WTC11 (cell line): ENCODE measurements at regions not wholly inside any gene's neighbourhood (a gene's known extent, or its start where the extent isn't known, plus 50 kb on each side); places are given as distances from the start of the nearest gene placed in this dataset.

Experiments
- ATAC-seq: fragments of 200-7000 bp; cut with Tn5 transposase; 2 replicates; pipeline ENCODE4 v1.10.0; 2021; ENCODE audit warnings: mild to moderate bottlenecking, moderate library complexity
- CTCF ChIA-PET: fragments of 300-600 bp; sonication (Branson Sonifier 250); formaldehyde crosslinking; loops from one replicate; lab custom pipeline; 2021; ENCODE audit warnings: antibody characterized with exemption; lab: Charles Lee
- POLR2A ChIA-PET: fragments of 350-600 bp; sonication (Branson Sonifier 250); formaldehyde crosslinking; loops from one replicate; lab custom pipeline; 2021; ENCODE audit warnings: antibody characterized with exemption; lab: Charles Lee
- DNase-seq: peaks from one replicate; pipeline ENCODE4 v3.0.0; 2021; ENCODE audit warnings: low spot score
- H3K27ac Mint-ChIP-seq: 2 replicates; pipeline ENCODE4 v1.8.0; 2021; ENCODE audit warnings: mixed read lengths
- H3K27me3 Mint-ChIP-seq: 2 replicates; pipeline ENCODE4 v1.8.0; 2021; ENCODE audit warnings: low read depth, mild to moderate bottlenecking, moderate library complexity, mixed read lengths
- H3K36me3 Mint-ChIP-seq: 2 replicates; pipeline ENCODE4 v1.8.0; 2021; ENCODE audit warnings: mixed read lengths
- H3K4me1 Mint-ChIP-seq: 2 replicates; pipeline ENCODE4 v1.8.0; 2022; ENCODE audit warnings: mixed read lengths
- H3K4me3 Mint-ChIP-seq: 2 replicates; pipeline ENCODE4 v1.8.0; 2021; ENCODE audit warnings: mild to moderate bottlenecking, moderate library complexity, mixed read lengths
- H3K9me3 Mint-ChIP-seq: 2 replicates; pipeline ENCODE4 v1.8.0; 2021; ENCODE audit warnings: mixed read lengths
- ATF1 ChIP-seq: sonication (generic); formaldehyde crosslinking; IDR thresholded peaks from 2 replicates; pipeline ENCODE4 v1.8.1; 2023; ENCODE audit warnings: mild to moderate bottlenecking, moderate library complexity, missing genetic modification reagents
- CBFB ChIP-seq: sonication (generic); formaldehyde crosslinking; IDR thresholded peaks from 2 replicates; pipeline ENCODE4 v1.8.1; 2022; ENCODE audit warnings: mild to moderate bottlenecking, low read depth, missing genetic modification reagents
- FOXP1 ChIP-seq: sonication (generic); formaldehyde crosslinking; IDR thresholded peaks from 2 replicates; pipeline ENCODE4 v1.8.0; 2022; ENCODE audit warnings: missing genetic modification reagents, mild to moderate bottlenecking, moderate library complexity, borderline replicate concordance
- IRF2 ChIP-seq: sonication (generic); formaldehyde crosslinking; IDR thresholded peaks from 2 replicates; pipeline ENCODE4 v1.8.0; 2022; ENCODE audit warnings: low read depth, missing genetic modification reagents, borderline replicate concordance
- JUN ChIP-seq: sonication (generic); formaldehyde crosslinking; IDR thresholded peaks from 2 replicates; pipeline ENCODE4 v1.8.0; 2023; ENCODE audit warnings: mild to moderate bottlenecking, missing genetic modification reagents
- MYBL2 ChIP-seq: sonication (generic); formaldehyde crosslinking; IDR thresholded peaks from 2 replicates; pipeline ENCODE4 v1.8.1; 2023; ENCODE audit warnings: mild to moderate bottlenecking, moderate library complexity, missing genetic modification reagents
- NR2C2 ChIP-seq: sonication (generic); formaldehyde crosslinking; IDR thresholded peaks from 2 replicates; pipeline ENCODE4 v1.8.0; 2022; ENCODE audit warnings: mild to moderate bottlenecking, missing genetic modification reagents
- PRDM15 ChIP-seq: sonication (generic); formaldehyde crosslinking; IDR thresholded peaks from 2 replicates; pipeline ENCODE4 v1.8.0; 2022; ENCODE audit warnings: missing genetic modification reagents
- USF1 ChIP-seq: sonication (generic); formaldehyde crosslinking; IDR thresholded peaks from 2 replicates; pipeline ENCODE4 v1.8.0; 2022; ENCODE audit warnings: mild to moderate bottlenecking, missing genetic modification reagents
- TF ChIP-seq, protein P1 (sequence below): sonication (generic); formaldehyde crosslinking; IDR thresholded peaks from 2 replicates; pipeline ENCODE4 v1.8.0; 2023; ENCODE audit warnings: mild to moderate bottlenecking, missing genetic modification reagents
- TF ChIP-seq, protein P2 (sequence below): fragments of 250-450 bp; sonication (Bioruptor Pico); IDR thresholded peaks from 2 replicates; pipeline ENCODE4 v1.9.0; 2021; ENCODE audit warnings: mild to moderate bottlenecking
- TF ChIP-seq, protein P3 (sequence below): fragments of 250-450 bp; sonication (Bioruptor Pico); IDR thresholded peaks from 2 replicates; pipeline ENCODE4 v1.8.0; 2021; ENCODE audit warnings: mild to moderate bottlenecking
- TF ChIP-seq, protein P4 (sequence below): sonication (generic); formaldehyde crosslinking; IDR thresholded peaks from 2 replicates; pipeline ENCODE4 v1.8.1; 2023; ENCODE audit warnings: mild to moderate bottlenecking, missing genetic modification reagents
- TF ChIP-seq, protein P5 (sequence below): sonication (generic); formaldehyde crosslinking; IDR thresholded peaks from 2 replicates; pipeline ENCODE4 v1.8.1; 2022; ENCODE audit warnings: mild to moderate bottlenecking, moderate library complexity, missing genetic modification reagents
- TF ChIP-seq, protein P6 (sequence below): sonication (generic); formaldehyde crosslinking; IDR thresholded peaks from 2 replicates; pipeline ENCODE4 v1.8.0; 2023; ENCODE audit warnings: missing genetic modification reagents
- TF ChIP-seq, protein P7 (sequence below): sonication (generic); formaldehyde crosslinking; IDR thresholded peaks from 2 replicates; pipeline ENCODE4 v1.8.0; 2023; ENCODE audit warnings: missing genetic modification reagents, mild to moderate bottlenecking, borderline replicate concordance

GRCh38 chr1:68285046-68285445 is 52.7 kb upstream of the WLS start (continued):
- TF ChIP-seq PRDM15 (CRISPR knock-in tag): no peak

- Mint-ChIP-seq H3K27me3 (peaks cover 57% of the 10 kb centered on the region), H3K4me3 (no peak overlapping the region), H3K36me3 (no peaks in the 10 kb centered on the region), H3K4me1 (peaks cover 14% of the 10 kb centered on the region), H3K27ac (no peak overlapping the region), H3K9me3 (peaks cover 9% of the 10 kb centered on the region)
- POLR2A ChIA-PET: no interaction called here
- CTCF ChIA-PET: no interaction called here
- DNase-seq (no peak), ATAC-seq (peak; percentile 73)
- TF ChIP-seq NR2C2 (no peak), USF1 (no peak), JUN (CRISPR knock-in tag) (no peak), IRF2 (CRISPR knock-in tag) (no peak), ATF1 (CRISPR knock-in tag) (no peak), FOXP1 (CRISPR knock-in tag) (no peak), CBFB (CRISPR knock-in tag) (no peak), MYBL2 (CRISPR knock-in tag) (no peak)
- TF ChIP-seq, protein P1, sequence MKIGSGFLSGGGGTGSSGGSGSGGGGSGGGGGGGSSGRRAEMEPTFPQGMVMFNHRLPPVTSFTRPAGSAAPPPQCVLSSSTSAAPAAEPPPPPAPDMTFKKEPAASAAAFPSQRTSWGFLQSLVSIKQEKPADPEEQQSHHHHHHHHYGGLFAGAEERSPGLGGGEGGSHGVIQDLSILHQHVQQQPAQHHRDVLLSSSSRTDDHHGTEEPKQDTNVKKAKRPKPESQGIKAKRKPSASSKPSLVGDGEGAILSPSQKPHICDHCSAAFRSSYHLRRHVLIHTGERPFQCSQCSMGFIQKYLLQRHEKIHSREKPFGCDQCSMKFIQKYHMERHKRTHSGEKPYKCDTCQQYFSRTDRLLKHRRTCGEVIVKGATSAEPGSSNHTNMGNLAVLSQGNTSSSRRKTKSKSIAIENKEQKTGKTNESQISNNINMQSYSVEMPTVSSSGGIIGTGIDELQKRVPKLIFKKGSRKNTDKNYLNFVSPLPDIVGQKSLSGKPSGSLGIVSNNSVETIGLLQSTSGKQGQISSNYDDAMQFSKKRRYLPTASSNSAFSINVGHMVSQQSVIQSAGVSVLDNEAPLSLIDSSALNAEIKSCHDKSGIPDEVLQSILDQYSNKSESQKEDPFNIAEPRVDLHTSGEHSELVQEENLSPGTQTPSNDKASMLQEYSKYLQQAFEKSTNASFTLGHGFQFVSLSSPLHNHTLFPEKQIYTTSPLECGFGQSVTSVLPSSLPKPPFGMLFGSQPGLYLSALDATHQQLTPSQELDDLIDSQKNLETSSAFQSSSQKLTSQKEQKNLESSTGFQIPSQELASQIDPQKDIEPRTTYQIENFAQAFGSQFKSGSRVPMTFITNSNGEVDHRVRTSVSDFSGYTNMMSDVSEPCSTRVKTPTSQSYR (CRISPR knock-in tag): no peak
- TF ChIP-seq, protein P2, sequence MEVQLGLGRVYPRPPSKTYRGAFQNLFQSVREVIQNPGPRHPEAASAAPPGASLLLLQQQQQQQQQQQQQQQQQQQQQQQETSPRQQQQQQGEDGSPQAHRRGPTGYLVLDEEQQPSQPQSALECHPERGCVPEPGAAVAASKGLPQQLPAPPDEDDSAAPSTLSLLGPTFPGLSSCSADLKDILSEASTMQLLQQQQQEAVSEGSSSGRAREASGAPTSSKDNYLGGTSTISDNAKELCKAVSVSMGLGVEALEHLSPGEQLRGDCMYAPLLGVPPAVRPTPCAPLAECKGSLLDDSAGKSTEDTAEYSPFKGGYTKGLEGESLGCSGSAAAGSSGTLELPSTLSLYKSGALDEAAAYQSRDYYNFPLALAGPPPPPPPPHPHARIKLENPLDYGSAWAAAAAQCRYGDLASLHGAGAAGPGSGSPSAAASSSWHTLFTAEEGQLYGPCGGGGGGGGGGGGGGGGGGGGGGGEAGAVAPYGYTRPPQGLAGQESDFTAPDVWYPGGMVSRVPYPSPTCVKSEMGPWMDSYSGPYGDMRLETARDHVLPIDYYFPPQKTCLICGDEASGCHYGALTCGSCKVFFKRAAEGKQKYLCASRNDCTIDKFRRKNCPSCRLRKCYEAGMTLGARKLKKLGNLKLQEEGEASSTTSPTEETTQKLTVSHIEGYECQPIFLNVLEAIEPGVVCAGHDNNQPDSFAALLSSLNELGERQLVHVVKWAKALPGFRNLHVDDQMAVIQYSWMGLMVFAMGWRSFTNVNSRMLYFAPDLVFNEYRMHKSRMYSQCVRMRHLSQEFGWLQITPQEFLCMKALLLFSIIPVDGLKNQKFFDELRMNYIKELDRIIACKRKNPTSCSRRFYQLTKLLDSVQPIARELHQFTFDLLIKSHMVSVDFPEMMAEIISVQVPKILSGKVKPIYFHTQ (CRISPR knock-in tag): no peak
- TF ChIP-seq, protein P3, sequence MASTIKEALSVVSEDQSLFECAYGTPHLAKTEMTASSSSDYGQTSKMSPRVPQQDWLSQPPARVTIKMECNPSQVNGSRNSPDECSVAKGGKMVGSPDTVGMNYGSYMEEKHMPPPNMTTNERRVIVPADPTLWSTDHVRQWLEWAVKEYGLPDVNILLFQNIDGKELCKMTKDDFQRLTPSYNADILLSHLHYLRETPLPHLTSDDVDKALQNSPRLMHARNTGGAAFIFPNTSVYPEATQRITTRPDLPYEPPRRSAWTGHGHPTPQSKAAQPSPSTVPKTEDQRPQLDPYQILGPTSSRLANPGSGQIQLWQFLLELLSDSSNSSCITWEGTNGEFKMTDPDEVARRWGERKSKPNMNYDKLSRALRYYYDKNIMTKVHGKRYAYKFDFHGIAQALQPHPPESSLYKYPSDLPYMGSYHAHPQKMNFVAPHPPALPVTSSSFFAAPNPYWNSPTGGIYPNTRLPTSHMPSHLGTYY (CRISPR knock-in tag): no peak
- TF ChIP-seq, protein P4, sequence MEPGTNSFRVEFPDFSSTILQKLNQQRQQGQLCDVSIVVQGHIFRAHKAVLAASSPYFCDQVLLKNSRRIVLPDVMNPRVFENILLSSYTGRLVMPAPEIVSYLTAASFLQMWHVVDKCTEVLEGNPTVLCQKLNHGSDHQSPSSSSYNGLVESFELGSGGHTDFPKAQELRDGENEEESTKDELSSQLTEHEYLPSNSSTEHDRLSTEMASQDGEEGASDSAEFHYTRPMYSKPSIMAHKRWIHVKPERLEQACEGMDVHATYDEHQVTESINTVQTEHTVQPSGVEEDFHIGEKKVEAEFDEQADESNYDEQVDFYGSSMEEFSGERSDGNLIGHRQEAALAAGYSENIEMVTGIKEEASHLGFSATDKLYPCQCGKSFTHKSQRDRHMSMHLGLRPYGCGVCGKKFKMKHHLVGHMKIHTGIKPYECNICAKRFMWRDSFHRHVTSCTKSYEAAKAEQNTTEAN (CRISPR knock-in tag): no peak
- TF ChIP-seq, protein P5, sequence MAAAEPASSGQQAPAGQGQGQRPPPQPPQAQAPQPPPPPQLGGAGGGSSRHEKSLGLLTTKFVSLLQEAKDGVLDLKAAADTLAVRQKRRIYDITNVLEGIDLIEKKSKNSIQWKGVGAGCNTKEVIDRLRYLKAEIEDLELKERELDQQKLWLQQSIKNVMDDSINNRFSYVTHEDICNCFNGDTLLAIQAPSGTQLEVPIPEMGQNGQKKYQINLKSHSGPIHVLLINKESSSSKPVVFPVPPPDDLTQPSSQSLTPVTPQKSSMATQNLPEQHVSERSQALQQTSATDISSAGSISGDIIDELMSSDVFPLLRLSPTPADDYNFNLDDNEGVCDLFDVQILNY: no peak
- TF ChIP-seq, protein P6, sequence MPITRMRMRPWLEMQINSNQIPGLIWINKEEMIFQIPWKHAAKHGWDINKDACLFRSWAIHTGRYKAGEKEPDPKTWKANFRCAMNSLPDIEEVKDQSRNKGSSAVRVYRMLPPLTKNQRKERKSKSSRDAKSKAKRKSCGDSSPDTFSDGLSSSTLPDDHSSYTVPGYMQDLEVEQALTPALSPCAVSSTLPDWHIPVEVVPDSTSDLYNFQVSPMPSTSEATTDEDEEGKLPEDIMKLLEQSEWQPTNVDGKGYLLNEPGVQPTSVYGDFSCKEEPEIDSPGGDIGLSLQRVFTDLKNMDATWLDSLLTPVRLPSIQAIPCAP (CRISPR knock-in tag): no peak
- TF ChIP-seq, protein P7, sequence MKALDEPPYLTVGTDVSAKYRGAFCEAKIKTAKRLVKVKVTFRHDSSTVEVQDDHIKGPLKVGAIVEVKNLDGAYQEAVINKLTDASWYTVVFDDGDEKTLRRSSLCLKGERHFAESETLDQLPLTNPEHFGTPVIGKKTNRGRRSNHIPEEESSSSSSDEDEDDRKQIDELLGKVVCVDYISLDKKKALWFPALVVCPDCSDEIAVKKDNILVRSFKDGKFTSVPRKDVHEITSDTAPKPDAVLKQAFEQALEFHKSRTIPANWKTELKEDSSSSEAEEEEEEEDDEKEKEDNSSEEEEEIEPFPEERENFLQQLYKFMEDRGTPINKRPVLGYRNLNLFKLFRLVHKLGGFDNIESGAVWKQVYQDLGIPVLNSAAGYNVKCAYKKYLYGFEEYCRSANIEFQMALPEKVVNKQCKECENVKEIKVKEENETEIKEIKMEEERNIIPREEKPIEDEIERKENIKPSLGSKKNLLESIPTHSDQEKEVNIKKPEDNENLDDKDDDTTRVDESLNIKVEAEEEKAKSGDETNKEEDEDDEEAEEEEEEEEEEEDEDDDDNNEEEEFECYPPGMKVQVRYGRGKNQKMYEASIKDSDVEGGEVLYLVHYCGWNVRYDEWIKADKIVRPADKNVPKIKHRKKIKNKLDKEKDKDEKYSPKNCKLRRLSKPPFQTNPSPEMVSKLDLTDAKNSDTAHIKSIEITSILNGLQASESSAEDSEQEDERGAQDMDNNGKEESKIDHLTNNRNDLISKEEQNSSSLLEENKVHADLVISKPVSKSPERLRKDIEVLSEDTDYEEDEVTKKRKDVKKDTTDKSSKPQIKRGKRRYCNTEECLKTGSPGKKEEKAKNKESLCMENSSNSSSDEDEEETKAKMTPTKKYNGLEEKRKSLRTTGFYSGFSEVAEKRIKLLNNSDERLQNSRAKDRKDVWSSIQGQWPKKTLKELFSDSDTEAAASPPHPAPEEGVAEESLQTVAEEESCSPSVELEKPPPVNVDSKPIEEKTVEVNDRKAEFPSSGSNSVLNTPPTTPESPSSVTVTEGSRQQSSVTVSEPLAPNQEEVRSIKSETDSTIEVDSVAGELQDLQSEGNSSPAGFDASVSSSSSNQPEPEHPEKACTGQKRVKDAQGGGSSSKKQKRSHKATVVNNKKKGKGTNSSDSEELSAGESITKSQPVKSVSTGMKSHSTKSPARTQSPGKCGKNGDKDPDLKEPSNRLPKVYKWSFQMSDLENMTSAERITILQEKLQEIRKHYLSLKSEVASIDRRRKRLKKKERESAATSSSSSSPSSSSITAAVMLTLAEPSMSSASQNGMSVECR (CRISPR knock-in tag): no peak
Measured at GRCh38 chr1:68281946-68282615, 49.8 kb upstream of the WLS start.
